ENCODE measurements at regions not wholly inside any gene's neighbourhood (a gene's known extent, or its start where the extent isn't known, plus 50 kb on each side); places are given as distances from the start of the nearest gene placed in this dataset.
"Not testable (repeated sequence)": the region's sequence is repeated elsewhere in the genome, so short reads cannot be mapped to it uniquely, and the experiment has no call there.

DNA sequence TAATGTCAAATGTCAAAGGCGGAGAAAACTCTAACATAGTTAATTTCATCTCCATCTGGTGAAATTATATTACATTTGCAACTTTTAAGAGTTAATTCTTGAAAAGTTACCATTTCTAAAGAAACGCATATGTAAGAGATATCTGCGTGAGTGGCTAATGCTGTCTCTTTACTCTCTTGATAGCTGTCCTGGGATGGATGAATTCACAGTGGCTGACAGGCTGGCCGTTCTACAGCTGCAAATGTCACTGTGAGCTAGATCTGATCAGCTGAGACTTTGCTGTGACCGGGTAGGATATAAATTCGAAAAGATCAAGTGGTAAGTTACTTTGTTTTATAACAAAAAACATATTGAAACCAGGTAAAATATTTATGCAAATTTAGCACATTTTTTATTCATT lies 557.1 kb upstream of the DDX18 start:
- no peak for DNase-seq

DNA sequence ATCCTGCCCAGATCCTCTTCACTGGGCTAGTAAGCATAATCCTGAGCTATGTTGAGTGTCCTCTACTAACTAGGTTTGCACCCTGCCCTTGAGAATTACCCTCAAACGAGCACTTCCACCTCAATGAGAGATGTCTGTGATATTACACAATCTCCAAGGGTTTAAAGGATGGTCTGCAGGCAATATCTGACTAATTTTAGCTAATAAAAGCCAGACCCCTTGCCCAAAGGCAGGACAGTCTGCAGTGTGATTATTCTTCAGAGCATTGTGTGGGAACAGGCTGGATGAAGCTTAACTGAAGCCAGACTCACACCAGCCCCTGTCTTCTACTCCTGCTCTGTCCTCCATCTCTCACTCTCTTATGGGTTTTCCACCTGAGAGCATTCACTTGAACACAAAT lies 544.9 kb upstream of the DDX18 start:
- DNase-seq: no peak

DNA sequence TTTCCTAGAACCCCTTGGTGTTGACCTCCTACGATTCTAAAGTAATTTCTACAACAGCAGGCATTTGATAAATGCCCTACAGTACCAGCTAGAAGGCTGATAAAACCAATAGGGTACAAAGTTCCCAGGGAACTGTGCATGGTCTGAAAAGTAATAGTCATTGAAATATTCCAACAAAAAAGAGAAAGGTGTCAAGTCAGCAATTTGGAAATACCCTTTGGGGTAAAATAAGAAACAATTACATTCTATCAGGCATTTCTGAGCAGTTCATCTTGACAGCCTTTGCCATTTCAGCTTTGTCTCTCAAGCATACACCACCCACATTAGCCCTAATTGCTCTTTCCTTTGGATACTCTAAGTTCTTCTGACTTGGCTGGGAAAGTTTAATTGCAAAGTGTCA lies 542.9 kb upstream of the DDX18 start:
- no peak for DNase-seq

GRCh38 chr2:117273009-117273671 lies 541.4 kb upstream of the DDX18 start:
- no peak for DNase-seq

DNA sequence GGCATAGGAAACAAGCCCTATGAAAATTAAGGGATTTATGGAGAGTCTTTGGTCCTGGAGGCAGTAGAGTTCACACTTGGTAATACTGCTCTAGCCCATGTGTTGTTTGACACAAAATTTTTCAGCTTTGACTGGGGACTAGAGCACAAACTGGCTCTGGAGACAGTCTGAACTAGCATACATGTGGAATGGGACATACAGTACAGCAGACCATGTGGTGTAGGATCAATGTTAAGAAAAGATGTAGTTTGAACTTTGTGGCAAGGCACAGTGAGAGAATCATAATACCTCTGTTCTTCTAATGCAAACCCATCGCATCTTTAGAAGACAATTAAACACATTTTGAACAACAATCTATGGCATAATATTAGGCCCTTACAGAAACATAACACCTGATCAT lies 521.5 kb upstream of the DDX18 start:
- DNase-seq: no peak

DNA sequence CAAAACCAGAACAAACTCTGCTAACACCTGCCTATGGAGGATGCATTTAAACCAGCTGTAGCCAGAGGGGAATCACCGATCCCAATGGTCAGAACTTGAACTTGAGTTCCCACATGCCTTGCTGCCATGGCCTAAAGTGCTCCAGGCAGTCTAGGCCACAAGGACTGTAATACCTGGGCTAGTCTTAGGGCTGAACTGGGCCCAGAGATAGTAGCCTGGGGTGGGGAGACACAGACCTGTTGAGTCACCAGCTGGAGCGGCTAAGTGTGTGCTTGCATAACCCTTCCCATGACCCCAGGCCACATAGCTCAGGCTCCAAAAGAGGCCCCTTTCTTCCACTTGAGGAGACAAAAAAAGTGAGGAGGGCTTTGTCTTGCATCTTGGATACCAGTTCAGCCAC lies 515.0 kb upstream of the DDX18 start:
- DNase-seq: no peak

DNA sequence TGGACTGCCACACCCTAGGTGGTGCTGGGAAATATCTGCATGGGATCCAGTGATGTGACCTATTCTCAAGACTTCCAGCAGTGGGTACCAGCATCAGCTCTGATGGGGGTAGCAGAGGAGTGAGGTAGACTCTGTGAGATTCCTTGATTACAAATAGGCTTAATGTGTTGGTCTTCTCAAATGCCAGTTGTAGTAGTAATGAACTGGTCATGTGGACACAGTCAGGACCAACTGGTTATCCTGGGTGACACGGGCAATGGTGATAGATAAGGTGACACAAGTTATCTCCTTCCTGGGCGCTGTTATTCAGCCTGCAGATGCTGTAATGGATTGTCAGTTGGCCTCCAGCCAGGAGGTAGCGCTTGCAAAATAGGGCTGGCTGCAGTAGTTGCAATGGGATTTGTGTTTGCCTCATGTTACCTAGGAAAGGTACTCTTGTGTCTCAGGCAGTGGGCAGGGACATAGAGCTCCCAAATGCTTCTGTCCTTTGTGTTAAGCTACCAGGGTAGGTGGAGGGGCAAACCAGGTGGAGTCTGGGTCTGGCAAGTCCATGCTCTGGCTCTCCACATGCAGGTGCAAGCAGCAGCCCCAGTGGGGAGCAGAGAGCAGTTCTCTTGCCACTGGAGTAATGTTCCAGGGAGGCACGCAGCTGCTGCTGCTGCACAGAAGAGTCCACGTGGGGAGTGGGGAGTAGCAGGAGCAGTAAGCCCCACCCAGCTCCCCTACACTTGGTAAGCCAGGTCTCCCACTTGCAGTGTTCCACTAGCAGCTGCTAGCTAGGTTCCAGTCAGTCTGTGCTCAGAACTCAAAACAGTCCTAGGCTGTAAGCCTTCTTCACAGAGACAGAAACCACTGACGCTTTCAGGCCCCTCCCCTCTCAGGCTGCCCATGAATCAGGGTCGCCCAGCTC lies 505.4 kb upstream of the DDX18 start:
- DNase-seq: no peak

- no peak for DNase-seq
Measured at GRCh38 chr2:117321816-117322215, 492.7 kb upstream of the DDX18 start.

DNA sequence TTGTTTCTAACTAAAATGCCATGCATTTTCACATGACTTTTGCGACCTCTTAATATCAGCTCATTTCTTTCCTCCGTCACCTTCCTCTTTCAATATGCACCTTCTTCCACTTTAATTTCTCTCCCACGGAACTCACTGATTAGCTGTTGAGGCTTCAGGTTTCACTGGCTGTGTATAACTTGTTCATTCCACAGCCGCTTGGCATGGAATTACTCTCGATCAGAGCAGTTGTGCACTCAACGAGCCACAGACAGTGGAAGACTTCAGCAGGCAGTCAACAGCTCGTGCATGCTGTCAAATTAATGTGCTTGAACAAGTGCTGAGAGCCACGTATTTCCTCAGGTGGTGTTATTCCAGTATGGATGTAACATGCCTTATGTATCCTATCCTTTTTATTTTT lies 491.2 kb upstream of the DDX18 start:
- DNase-seq: no peak

DNA sequence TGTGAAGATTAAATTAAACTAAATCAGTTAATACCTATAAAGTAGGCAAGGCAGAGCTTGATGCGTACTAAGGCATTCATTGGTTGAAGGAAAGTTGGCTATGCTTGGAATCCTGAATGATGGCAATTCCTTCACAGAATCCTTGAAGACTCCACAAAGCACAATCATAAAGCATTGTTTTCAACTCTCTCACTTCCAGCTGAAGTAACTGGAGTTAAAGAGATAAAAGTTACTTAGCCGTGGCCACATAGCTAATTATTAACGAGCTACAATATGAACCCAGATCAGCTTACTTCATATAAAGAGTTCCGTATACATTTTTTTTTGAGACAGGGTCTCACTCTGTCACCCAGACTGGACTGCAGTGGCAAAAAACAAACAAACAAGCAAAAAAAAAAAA lies 483.9 kb upstream of the DDX18 start:
- DNase-seq: no peak

- no peak for DNase-seq
Measured at GRCh38 chr2:117335967-117336366, 478.5 kb upstream of the DDX18 start.

GRCh38 chr2:117336496-117336895 lies 478.0 kb upstream of the DDX18 start:
- DNase-seq: no peak

GRCh38 chr2:117337981-117338380 lies 476.5 kb upstream of the DDX18 start:
- DNase-seq: not testable (repeated sequence)

GRCh38 chr2:117339980-117340379 lies 474.5 kb upstream of the DDX18 start:
- DNase-seq: no peak

DNA sequence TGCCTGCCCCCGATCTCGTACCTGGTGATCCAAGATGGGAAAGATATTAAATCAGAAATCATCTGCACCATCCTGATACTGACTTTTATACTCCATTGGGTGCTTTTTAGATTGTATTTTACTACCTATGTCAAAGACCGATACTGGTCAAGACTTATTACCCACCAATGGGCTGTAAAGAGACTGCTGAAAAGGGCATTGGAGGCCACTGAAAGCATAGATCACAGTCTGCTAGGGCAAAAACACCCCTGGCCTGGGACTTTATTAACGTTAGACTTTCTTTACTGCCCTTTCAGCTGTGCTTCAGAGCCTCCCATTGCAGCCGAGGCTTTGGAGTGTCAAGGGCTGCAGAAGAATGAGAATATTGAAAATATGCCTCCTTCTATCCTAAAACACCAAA lies 472.8 kb upstream of the DDX18 start:
- DNase-seq: no peak

DNA sequence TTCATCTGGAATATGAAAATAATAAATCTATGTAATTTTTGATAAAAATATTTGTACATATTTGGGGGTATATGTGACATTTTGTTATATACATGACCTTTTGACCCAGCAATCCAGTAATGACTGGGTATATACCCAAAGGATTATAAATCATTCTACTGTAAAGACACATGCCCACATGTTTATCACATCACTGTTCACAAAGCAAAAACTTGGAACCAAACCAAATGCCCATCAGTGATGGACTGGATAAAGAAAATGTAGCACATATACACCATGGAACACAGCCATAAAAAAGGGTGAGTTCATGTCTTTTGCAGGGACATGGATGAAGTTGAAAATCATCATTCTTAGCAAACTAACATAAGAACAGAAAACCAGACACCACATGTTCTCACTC lies 472.1 kb upstream of the DDX18 start:
- no peak for DNase-seq

DNA sequence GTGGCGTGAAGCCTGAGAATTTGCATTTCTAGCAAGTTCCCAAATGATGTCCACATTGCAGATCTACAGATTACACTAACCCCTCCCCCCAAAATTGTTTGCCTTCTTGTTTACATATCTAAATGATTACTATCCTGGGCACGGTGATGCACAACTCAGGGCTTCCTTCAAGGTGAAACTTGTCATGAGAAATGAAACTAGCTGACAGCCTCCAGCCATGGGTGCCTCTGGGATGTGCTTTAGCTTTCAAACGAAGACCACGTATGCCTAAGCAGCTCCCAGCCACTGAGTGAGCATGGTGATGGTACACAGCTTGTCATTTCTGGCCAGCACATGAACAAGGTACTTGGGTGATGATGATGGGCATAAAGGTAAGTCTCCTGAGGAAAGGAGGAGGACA lies 464.8 kb upstream of the DDX18 start:
- no peak for DNase-seq

GRCh38 chr2:117351396-117351795 lies 463.1 kb upstream of the DDX18 start:
- no peak for DNase-seq

- DNase-seq: no peak
Measured at GRCh38 chr2:117359266-117359914, 455.1 kb upstream of the DDX18 start.

- DNase-seq: no peak
Measured at GRCh38 chr2:117360586-117360985, 453.9 kb upstream of the DDX18 start.

DNA sequence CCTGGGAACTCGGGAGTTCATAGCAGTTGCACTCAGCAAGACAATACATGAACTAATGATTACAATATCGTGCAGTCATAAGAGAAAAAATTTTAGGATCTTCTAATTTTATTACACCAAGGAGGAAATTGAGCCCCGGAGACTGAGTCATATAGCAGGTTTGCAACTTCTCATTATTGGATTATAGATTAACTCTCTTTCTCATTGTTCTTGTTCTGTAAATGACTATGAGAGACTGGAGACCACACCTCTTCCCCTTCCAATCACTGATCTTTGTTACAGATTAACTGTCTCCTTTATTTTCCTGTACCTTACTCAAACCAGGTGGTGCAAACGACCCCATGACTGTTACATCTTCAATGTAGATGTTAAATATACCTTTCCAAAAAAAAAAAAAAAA lies 435.8 kb upstream of the DDX18 start:
- DNase-seq: no peak

DNA sequence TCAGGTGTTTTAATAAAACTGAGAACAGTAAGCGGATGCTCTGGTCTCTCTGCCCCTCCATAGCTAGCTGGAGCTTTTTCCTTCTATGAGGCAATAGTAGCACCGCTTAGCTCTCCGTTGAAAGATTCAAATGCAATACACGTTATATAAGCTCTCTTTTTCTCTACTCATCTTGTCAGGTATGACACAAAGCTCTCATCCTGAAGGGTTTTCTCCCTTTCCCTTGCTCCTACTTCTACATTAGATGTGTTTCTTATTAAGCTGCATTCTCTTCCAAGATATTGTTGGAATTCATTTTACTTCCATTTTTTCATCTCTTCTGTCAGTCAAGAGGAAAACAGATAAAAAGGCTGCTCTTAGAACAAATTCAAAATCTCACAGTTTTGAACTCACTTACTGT lies 434.6 kb upstream of the DDX18 start:
- DNase-seq: no peak

GRCh38 chr2:117383997-117384396 lies 430.5 kb upstream of the DDX18 start:
- not testable (repeated sequence) for DNase-seq

DNA sequence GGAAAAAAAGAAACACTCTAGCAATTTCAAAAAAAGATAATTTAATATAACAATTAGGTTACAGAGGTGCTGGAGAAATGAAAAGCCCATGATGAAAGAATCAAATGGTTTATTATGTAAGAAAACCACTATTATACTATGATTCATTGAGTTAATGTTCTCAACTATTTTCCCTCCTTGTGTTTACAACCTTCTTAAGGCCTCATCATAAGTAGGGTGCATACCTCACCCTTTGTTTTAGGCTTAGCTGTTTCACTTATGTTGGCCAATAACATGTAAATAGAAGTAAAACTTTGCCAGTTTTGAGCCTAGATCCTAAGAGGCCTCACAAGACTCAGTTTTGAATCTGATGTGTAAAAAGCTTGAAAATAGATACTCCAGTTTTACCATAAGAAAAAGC lies 418.3 kb upstream of the DDX18 start:
- no peak for DNase-seq
